Neural progenitor cell (in vitro differentiated cells): ENCODE measurements at regions not wholly inside any gene's neighbourhood (a gene's known extent, or its start where the extent isn't known, plus 50 kb on each side); places are given as distances from the start of the nearest gene placed in this dataset.

ENCODE experiments used
- CTCF ChIP-seq: fragments of 200-600 bp; sonication (generic); IDR thresholded peaks from 2 replicates; pipeline ENCODE4 v1.5.1; 2017; ENCODE audit warnings: antibody characterized with exemption, mild to moderate bottlenecking
- EZH2 ChIP-seq: fragments of 200-600 bp; sonication (generic); IDR thresholded peaks from 2 replicates; pipeline ENCODE4 v1.6.1; 2017; ENCODE audit warnings: antibody characterized with exemption, mild to moderate bottlenecking, moderate library complexity

- TF ChIP-seq CTCF = no peak
- no peak for TF ChIP-seq EZH2
These were observed 801.1 kb upstream of the CXADR start for GRCh38 chr21:16711757-16712156.
